SU-DHL-6 (cell line): ENCODE measurements at regions not wholly inside any gene's neighbourhood (a gene's known extent, or its start where the extent isn't known, plus 50 kb on each side); places are given as distances from the start of the nearest gene placed in this dataset.

Experiments
- H2AFZ ChIP-seq: fragments of 200-600 bp; sonication (generic); 2 replicates; pipeline ENCODE4 v1.6.1; 2014; ENCODE audit warnings: low read depth, mild to moderate bottlenecking, moderate library complexity, mixed read lengths, antibody characterized with exemption, low read length; ENCODE audit not compliant: severe bottlenecking
- H3F3A ChIP-seq: fragments of 200-600 bp; shearing (Covaris generic); 2 replicates; pipeline ENCODE4 v1.6.0; 2016; ENCODE audit warnings: antibody characterized with exemption, mild to moderate bottlenecking; ENCODE audit not compliant: insufficient read depth
- H3K27ac ChIP-seq: fragments of 200-600 bp; sonication (generic); 2 replicates; pipeline ENCODE4 v1.5.1; 2016; ENCODE audit warnings: low read depth, mild to moderate bottlenecking, low read length, moderate library complexity, mixed read lengths
- H3K27me3 ChIP-seq: fragments of 200-600 bp; sonication (generic), shearing (Covaris generic); 2 replicates; pipeline ENCODE4 v1.6.0; 2014; ENCODE audit warnings: mild to moderate bottlenecking, low read length
- H3K36me3 ChIP-seq: fragments of 200-600 bp; sonication (generic); 2 replicates; pipeline ENCODE4 v1.6.1; 2014; ENCODE audit warnings: mild to moderate bottlenecking, low read length, mixed read lengths
- H3K4me2 ChIP-seq: fragments of 300-600, 200-600 bp; shearing (Covaris generic), sonication (generic); 2 replicates; pipeline ENCODE4 v1.6.0; 2014; ENCODE audit warnings: low read length, low read depth, mild to moderate bottlenecking; ENCODE audit not compliant: poor library complexity, severe bottlenecking
- H3K4me3 ChIP-seq: fragments of 200-600 bp; sonication (generic); 2 replicates; pipeline ENCODE4 v1.5.1; 2014; ENCODE audit warnings: antibody characterized with exemption, low read length, mild to moderate bottlenecking, mixed read lengths; ENCODE audit not compliant: insufficient read depth, poor library complexity, severe bottlenecking
- H3K79me2 ChIP-seq: fragments of 200-600 bp; sonication (generic); 2 replicates; pipeline ENCODE4 v1.6.1; 2014; ENCODE audit warnings: mild to moderate bottlenecking, low read length, moderate library complexity; ENCODE audit not compliant: insufficient read depth
- H3K9ac ChIP-seq: fragments of 200-600 bp; sonication (generic); 2 replicates; pipeline ENCODE4 v1.7.0; 2014; ENCODE audit warnings: mild to moderate bottlenecking, low read length
- H3K9me2 ChIP-seq: fragments of 200-600 bp; sonication (generic); replicated peaks from 2 replicates; pipeline ENCODE4 v1.6.1; 2014; ENCODE audit warnings: low read length; ENCODE audit not compliant: insufficient read depth
- H3K9me3 ChIP-seq: fragments of 200-600 bp; sonication (generic); 2 replicates; pipeline ENCODE4 v1.6.1; 2014; ENCODE audit warnings: low read length, mixed read lengths; ENCODE audit not compliant: insufficient read depth
- H4K20me1 ChIP-seq: fragments of 200-600 bp; sonication (generic); 2 replicates; pipeline ENCODE4 v1.6.1; 2014; ENCODE audit warnings: low read depth, mild to moderate bottlenecking, antibody characterized with exemption, low read length, moderate library complexity, mixed read lengths
- EZH2phosphoT487 ChIP-seq: fragments of 200-600 bp; sonication (generic), shearing (Covaris generic); conservative IDR thresholded peaks from 2 replicates; pipeline ENCODE4 v1.6.1; 2018; ENCODE audit warnings: mild to moderate bottlenecking, antibody characterized with exemption, low read length, moderate library complexity, mixed read lengths
- TF ChIP-seq, protein P1 (sequence below): fragments of 200-600 bp; sonication (generic); IDR thresholded peaks from one replicate; pipeline ENCODE4 v1.5.1; 2017; ENCODE audit warnings: antibody characterized with exemption, mild to moderate bottlenecking, low read length, moderate library complexity; ENCODE audit not compliant: insufficient read depth, poor library complexity, severe bottlenecking

DNA sequence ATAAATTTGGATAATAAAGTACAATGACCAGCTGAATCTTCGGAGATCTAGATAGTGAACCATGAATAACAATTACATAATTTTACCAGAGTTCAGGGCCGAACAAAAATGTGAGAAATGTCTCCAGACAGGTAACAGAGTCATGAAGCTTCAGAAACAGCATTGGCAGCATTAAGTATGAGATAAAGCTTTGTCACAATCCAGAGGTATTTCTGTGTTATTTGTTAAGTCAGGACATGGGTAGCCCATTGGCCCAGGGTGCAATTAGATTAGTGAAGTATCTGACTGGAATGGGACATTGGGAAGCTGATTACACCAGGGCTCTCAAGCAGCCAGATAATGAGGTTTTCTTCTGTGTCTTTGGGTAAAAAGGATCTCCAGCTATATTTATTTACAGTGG, 184.2 kb upstream of the PPP1R3A start:
- no peaks in the 10 kb centered on the region for H4K20me1 ChIP-seq
- H3K4me2 ChIP-seq = no peak overlapping the region
- H3K27ac ChIP-seq = no peak overlapping the region
- no peaks in the 10 kb centered on the region for H3K27me3 ChIP-seq
- H3K9ac ChIP-seq = no peak overlapping the region
- no peak for TF ChIP-seq EZH2phosphoT487
- TF ChIP-seq, protein P1, sequence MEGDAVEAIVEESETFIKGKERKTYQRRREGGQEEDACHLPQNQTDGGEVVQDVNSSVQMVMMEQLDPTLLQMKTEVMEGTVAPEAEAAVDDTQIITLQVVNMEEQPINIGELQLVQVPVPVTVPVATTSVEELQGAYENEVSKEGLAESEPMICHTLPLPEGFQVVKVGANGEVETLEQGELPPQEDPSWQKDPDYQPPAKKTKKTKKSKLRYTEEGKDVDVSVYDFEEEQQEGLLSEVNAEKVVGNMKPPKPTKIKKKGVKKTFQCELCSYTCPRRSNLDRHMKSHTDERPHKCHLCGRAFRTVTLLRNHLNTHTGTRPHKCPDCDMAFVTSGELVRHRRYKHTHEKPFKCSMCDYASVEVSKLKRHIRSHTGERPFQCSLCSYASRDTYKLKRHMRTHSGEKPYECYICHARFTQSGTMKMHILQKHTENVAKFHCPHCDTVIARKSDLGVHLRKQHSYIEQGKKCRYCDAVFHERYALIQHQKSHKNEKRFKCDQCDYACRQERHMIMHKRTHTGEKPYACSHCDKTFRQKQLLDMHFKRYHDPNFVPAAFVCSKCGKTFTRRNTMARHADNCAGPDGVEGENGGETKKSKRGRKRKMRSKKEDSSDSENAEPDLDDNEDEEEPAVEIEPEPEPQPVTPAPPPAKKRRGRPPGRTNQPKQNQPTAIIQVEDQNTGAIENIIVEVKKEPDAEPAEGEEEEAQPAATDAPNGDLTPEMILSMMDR = no peak
- H3K79me2 ChIP-seq = no peaks in the 10 kb centered on the region
- H3K4me3 ChIP-seq = no peak overlapping the region
- H3K9me3 ChIP-seq = no peaks in the 10 kb centered on the region
- no peaks in the 10 kb centered on the region for H3F3A ChIP-seq
- no peaks in the 10 kb centered on the region; the same call in 1 of the 2 replicates for H3K9me2 ChIP-seq
- H3K36me3 ChIP-seq = no peaks in the 10 kb centered on the region
- no peak overlapping the region for H2AFZ ChIP-seq

DNA sequence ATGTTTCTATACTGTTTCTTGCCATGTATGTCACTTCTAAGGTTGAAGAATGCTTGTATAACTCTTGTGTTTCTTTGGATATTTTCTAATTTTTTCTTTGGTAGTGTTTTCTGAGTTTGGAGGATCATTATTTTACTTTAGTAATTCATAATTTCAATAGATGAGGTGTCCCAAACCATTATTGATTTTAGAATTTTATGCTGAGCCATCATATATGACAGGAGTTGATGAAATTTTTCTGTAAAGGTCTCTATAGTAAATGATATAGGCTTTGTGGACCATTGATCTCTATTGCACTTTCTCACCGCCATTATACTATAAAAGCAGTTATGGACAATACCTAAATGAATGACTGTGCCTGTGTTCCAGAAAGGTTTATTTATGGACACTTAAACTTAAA, 183.3 kb upstream of the PPP1R3A start:
- Histone ChIP-seq H3K79me2 (no peaks in the 10 kb centered on the region), H3K27ac (no peak overlapping the region), H3K9me2 (no peaks in the 10 kb centered on the region; the same call in 1 of the 2 replicates), H2AFZ (no peak overlapping the region), H3K4me2 (no peak overlapping the region), H3F3A (no peaks in the 10 kb centered on the region), H3K27me3 (no peaks in the 10 kb centered on the region), H4K20me1 (no peaks in the 10 kb centered on the region), H3K36me3 (no peaks in the 10 kb centered on the region), H3K9ac (no peak overlapping the region), H3K4me3 (no peak overlapping the region), H3K9me3 (no peaks in the 10 kb centered on the region)
- no peak for TF ChIP-seq EZH2phosphoT487
- TF ChIP-seq, protein P1 = no peak

DNA sequence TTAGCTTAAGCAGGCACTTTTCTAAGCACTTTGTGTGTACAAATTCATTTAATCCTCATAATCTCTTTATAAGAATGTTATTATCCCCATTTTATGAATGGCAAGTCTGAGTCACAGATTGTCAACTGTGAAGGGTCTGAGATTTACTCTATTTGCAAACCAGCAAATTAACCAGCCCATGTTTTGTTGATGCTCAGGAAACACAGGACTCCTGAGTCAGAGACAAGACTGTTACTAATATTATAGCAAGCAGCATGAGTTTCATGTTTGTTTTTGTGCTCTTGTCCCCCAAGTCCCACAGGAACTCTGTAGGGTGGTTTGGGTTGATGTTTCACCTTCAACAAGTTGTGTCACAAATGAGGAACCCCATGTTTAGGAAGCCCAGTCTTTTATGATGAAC, 182.0 kb upstream of the PPP1R3A start:
- Histone ChIP-seq H3K27ac (no peak overlapping the region), H3K4me2 (no peak overlapping the region), H3K9me2 (no peaks in the 10 kb centered on the region; the same call in 1 of the 2 replicates), H3K79me2 (no peaks in the 10 kb centered on the region), H3K9me3 (no peaks in the 10 kb centered on the region), H3K9ac (no peak overlapping the region), H4K20me1 (no peaks in the 10 kb centered on the region), H2AFZ (no peak overlapping the region), H3K4me3 (no peak overlapping the region), H3K27me3 (no peaks in the 10 kb centered on the region), H3K36me3 (no peaks in the 10 kb centered on the region), H3F3A (no peaks in the 10 kb centered on the region)
- no peak for TF ChIP-seq EZH2phosphoT487
- TF ChIP-seq, protein P1 = no peak
